GM19025 (cell line): ENCODE measurements at regions not wholly inside any gene's neighbourhood (a gene's known extent, or its start where the extent isn't known, plus 50 kb on each side); places are given as distances from the start of the nearest gene placed in this dataset.

Experiments used
- ATAC-seq: cut with Tn5 transposase; IDR thresholded peaks from one replicate; pipeline ENCODE4 v1.9.1; 2021; ENCODE audit warnings: mild to moderate bottlenecking, low read depth, moderate library complexity; ENCODE audit not compliant: unreplicated experiment

DNA sequence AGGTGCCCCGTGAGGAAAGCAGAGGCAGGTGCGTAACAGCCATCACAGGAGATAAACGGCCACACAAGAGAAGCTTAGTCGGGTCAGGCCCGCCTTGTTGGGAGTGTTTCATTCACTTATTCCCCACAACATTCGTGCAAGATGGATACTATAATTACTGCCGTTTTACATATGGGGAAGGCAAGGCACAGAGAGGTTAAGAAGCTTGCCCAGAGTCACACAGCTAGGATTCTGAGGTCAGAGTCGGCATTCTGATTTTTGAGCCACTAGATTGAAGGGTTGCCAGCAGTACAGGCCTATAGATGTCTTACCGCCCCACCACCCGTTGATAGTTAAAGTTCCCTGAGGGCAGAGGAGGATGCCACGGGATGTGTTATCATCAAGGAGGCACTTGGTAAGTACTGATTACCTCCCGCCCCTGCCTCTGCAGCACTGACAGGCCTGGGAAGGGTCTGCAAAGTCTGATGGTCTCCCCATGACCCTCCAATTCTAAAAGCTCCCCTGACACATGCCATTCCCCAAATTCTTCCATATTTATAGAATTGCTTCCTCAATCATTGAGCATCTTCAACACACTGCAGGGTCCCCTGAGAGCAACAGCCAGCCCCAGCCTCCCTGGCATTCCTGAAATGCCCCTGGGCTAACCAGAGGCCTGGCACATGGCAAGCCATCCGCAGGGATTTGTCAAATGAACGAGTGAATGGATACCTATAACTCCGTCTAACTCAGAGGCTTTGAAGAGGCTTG, 74.7 kb upstream of the CLDN14 start:
- ATAC-seq: no peak

DNA sequence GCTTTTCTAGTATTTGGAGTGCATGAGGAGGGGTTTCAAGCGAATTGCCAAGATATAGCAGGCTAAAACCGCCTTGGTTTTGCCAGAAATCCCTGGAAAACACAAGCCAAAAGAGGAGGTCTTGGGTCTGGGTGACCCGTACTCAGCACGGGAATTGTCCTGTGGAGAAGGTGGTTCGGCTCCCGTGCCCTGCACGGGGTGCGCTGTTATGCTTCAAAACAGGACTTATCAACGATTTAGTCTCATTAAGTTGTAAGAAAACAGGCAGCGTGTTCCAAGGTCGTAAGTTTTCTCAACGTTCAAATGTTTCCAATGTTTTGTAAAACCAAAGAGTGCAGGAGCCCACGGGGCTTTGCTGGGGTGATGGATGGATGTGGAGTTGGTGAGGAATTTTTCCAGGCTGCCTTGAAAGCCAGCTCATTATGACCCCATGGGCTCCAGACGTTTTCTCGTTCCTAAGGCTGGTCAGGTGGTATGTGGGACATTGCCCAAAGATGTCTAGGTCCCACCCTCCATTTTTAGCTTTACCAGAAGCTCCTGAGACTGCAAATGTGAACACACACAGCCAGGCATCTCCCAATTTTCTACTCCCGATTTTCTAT, 75.4 kb upstream of the CLDN14 start:
- no peak for ATAC-seq

DNA sequence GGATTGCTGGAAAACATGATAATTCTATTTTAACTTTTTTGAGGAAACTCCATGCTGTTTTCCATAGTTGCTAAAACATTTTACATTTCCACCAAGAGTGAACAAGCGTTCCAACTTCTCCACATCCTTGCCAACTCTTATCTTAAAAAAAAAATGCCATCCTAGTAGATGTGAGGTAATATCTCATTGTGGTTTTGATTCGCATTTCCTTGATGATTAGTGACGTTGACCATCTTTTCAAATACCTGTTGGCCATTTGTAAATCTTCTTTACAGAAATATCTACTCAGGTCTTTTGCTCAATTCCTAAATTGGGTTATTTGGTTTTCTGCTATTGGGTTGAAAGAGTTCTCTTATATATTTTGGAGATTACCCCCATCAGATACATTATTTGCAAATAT, 77.4 kb upstream of the CLDN14 start:
- no peak for ATAC-seq

DNA sequence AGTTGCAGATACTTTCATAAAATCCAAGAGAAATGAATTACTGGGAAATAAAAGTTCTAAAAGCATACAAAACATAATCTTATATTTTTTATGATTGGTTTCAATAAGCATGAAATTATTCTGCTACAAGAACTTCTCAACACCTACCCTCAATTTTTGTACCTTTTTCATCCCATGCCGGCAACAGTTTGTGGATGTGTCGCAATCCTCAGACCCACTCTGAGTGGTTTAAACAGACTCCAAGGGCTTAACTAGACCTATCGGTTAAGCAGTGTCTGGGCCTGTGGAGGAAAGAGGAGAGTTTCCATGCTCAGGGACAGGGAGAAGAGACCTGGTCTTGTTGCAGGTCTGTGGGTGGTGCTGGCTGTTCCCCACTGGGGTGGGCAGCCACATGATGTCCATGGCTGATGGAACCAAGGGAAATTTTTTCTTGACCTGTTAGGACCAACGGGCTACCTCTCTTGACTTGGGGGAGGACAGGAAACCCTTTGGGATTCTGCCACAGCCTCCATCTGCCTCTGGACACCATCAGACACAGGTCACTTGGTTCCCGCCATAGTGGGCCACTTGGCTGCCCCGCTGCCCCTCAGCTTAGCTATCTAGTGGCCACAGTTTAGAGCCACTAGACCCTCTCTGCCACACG, 81.1 kb upstream of the CLDN14 start:
- no peak for ATAC-seq

DNA sequence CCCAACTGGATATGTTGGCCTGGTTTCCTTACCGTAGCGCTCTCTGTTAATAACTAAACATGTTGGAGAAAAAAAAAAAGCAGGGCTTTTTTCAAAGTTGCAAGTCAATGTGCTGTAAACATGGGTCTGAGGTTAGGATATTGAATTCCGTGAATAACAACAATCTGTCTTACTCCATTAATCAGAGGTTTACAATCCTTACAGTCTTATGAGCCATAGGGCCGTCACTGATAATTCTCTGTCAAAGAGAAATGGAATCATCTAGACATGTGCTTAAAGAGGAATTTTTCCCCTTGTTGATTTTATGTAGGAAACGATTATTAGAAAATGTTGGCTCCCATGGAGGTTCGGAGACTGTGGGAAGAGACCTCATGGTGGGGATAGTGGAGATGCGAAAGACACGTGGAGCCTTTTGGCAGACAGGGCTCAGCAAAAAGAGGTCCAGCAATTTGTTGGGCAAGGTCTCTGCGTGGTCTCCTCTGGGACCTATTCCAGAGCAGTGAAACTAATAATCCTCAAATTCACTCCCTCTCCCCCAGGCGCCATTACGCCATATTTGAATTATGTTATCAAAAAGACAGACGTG, 83.5 kb upstream of the CLDN14 start:
- no peak for ATAC-seq

DNA sequence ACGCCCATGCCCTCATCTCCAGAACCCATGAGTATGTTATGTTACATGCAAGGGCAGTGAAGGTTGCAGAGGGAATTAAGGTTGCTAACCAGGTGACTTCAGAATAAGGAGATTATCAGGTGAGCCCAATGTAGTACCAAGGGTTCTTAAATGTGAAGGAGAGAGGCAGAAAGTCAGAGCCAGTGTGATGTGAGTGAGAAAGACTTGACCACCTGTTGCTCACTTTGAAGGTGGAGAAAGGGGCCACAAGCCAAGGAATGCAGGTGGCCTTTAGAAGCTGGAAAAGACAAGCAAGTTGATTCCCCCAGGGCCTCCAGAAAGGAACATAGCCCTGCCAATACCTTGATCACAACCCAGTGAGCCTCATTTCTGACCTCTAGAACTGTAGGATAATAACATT, 84.7 kb upstream of the CLDN14 start:
- ATAC-seq: no peak

DNA sequence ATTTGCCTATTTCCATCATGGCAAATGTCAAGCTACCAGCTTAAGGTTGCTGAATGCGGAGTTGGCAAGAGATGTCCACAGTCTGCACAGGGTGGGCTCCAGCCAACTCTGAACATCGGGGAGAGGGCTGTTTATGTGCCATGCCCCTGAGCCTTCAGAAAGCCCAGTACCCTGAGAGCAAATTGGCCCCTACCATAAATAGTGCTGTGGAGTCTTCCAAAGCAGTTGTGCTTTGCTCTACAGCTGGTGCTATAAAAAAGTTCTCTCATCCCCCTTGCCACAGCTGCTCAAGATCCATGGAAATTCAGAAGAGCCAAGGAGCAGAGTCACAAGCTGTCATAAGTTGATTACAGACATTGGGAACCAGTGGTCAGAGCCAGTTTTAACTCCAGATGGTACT, 85.6 kb upstream of the CLDN14 start:
- ATAC-seq: no peak

DNA sequence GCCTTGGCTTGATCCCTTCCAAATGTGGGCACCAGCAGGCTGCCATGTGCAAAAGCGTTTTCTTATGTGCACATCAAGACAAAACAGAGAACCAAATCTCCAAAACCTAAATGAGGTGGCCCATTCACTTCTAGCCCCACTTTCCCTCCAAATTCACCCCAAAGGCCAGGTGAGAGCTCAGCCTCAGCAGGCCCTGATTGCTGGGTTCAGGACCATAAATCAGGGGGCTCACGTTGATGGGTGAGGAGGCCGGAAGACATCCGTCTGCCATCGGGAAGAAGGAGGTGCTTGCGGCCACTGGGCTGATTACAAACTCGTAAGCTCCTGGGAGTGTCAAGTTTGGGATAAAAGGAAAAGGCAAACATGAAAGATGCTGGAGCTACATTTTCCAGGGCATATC, 86.7 kb upstream of the CLDN14 start:
- ATAC-seq: no peak

DNA sequence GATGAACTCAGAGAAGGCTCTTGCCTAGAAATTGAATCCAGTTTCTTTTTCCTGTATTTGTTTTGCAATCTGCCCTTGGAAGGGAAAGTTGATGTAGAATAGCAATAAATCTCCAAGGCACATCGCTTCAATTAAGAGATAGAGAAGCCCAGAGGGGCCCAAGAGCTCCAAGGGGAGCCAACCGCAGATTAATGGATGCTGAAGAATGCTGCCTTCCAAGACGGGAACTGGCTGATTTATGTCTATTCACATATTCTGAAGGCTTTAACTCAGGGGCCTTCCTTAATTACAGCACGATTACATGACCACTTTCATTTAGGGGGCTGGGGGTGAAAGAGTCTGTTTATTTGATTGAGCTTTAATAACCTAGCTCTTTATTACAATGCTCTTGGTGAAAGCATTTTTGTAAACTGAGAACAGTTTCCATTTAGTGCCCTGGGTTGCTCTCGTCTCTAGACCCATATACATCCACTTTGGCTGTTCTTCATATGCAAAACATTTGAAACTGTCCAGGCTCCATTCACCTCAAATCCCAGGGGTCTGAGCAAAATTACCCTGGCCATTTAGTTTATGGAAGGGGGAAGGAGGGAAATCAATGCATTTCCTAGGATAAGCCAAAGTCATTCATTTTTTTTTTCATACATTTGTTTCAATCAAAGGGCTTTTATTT, 87.4 kb upstream of the CLDN14 start:
- no peak for ATAC-seq

DNA sequence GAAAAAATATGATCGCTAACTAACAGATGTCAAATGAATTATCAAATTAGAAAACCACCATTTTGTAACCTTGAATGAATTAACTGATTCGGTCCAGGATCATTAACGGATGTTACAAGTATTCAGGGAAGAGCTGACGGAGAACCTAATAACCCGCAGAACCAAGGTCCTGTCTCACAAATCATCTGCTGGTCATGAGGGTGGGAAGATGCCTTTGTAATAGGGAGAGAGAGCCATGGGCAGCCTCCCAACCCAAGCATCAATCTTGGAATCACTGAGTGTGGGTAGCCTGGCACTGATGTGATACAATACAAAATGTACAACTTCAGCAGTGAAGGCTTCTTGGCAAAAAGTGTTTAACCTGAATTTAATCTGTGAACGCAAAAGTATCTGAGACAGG, 89.6 kb upstream of the CLDN14 start:
- no peak for ATAC-seq

DNA sequence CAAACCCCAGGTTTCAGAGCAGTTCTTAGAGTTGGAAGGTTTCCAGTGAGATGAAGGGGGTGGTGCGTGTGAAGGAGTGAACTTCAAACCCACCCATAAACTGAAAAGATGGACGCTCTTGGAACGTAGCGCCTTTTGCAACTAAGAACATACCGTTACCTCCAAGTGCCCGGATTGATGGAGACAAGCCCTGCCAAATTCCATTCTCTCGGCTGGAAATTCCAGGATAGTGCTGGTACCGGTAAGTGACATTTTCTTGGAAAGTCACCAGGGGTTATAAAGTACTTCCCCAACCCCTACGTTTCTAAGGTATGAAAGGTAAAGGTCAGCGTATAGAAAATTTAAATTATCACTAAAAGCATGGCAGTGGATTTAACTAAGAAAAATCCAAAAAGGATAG, 91.6 kb upstream of the CLDN14 start:
- no peak for ATAC-seq

DNA sequence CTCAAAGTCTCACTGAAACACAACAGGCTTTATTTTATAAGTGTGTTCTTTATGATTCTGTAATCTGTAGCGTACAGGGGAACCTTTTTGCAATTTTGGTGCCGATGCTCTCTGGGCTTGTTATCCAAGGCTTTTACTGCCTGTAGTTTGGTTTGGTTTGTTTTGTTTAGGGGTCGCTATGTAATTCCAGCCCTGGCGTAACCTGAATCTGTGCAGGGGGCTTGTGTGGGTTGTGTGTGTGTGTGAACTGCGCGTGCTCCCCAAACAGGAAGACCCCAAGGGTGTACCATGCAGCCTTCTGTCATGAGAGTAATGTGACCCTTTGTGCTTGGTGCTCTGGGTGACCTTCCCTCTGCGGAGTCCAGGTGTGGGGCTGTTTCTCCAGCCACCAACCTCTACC, 92.1 kb upstream of the CLDN14 start:
- ATAC-seq: no peak

DNA sequence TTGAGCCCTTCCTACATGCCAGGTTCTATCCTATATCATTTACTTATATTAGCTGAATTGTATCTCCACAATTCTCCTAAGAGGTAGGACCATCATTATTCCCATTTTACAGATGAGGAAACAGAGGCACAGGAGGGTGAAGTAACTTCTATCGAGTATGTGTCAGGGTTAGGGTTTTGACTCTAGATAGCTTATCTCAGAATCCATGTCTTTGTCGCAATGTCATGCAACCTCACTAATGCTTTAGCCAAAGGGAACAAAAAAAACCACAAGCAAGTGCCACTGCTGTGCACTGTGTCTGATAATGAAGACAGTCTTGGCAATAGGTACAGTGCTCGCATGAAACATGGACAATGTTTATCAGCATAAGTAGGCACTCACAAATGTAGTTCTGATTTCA, 95.4 kb upstream of the CLDN14 start:
- ATAC-seq: no peak

DNA sequence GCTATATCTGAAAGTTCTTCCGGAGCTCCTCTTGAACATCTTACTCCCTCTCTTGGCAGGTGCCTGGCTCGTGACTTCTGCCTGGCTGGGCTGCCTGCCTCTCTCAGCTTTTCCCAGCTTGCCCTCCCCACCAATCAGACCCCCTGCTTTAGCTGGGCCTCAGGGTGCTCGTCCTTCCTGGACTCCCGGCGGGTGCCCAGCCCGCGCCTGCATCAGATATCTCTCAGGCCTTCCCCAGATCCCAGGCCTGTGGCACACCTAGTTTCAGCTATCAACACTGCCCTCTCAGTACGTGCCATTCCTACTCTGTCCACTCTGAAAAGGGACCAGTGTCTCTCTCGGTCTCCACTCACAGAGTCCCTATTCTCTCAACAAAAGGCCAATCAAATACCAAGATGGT, 96.5 kb upstream of the CLDN14 start:
- ATAC-seq: no peak

DNA sequence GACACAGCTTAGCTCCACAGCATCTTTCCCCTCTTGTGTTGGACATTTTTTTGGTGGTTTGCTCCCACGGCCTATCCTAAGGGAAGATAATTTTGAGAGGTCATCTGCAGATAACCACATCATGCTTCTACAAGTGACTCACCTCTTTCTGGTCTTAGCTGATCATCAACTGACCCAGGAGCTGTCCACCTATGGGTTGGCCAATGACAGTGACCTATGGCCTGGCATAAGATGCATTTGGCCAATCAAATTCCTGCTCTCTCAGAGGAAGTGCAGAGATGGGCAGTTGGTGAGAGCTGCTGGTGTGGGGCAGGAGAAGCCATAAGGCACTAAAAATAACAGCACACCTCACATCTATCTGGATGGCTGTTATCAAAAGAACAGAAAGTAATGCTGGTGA, 100.0 kb upstream of the CLDN14 start:
- ATAC-seq: no peak

DNA sequence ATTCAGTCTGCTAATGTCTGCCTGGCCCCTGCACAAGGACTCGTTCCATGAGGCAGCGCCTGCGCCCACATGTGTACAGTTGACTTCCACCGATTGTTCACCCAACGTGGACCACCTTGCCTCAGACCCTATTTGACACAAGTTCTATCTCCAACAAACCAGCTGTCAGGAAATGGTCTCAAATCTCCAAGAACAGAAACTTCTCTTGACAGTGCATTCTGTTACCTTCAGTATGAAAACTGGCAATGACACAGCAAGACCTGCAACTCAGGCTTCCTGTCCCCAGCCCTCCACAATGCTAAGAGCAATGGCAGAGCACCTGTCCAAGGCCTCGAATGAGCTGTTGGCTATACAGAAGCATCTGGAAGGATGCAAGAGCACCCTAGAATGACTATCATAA, 102.3 kb upstream of the CLDN14 start:
- no peak for ATAC-seq

DNA sequence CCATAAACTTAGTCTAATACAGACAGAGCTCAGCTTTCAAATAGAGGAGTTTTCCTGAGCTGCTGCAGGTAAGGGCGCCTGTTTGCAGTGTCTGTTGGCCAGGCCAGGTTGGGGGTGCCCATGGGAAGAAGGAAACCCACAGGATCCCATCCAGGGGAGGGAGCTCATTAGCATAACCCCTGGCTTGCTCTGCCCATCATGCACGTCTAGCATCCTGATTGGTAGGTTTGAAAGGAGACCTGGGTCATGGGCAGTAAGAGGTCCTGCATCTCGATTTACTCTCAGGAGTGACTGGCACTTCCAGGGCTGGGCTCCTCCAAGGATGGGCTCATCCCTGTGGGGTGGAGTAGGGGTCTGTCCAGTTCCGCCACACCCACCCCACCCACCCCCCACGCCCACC, 103.7 kb upstream of the CLDN14 start:
- no peak for ATAC-seq

DNA sequence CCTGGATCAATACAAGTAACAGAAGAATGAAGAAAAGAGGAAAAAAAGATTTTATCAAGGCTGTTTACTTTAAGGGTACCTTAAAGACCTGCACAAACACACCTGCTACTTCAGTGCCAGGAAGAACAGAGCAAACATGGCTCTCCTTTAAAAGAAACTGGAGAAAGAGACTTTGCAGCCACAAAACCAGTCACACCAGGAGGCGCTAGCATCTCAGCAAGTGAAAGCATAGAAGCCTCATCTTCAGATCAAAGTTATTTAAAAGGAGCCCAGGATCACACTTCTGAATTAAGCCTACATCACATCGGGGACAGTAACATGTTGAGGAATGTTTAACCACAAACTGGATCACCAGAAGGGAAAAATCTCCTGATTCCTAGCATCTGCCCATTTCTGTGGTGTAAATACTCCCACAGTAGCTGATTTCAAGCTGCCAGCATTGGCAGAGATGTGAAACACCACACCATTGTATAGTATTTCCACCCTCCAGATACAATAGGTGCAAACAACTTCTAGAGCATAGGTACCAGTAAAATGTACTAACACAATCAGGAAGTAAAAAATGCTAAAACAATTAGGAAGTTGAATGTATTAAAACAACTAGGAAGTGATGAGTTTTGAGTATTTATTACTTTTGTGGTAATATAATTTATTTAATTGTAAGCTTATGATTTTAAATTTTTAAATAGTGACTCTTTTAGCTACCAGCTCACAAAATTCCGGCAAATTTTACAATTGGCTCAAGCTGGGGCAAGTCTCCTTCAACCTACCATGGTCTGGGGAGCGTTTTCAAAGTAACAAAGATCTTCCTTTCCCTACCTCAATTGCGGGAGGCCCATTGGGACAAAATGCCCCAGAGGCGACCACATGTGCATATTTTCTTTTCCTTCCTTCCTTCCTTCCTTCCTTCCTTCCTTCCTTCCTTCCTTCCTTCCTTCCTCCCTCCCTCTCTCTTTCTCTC, 105.3 kb upstream of the CLDN14 start:
- ATAC-seq: no peak

DNA sequence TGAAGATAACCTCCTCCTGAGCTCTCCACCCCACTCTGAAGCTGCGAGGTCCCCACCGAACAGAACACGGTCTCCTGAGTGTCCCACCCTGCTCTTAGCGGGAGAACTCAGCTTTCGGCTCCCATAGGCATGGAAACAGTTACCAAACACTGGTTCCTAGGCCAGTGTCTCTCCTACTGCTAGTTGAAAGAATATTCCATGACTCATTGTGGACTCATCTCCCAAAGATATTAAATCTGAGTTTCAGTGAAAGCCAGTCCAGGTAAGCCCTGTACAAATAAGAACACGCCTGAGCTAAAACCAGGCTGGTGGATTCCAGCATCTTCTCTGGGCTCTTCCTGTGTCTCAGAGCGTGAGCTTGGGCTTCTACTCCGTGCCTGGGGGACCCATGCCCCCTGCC, 107.5 kb upstream of the CLDN14 start:
- no peak for ATAC-seq

DNA sequence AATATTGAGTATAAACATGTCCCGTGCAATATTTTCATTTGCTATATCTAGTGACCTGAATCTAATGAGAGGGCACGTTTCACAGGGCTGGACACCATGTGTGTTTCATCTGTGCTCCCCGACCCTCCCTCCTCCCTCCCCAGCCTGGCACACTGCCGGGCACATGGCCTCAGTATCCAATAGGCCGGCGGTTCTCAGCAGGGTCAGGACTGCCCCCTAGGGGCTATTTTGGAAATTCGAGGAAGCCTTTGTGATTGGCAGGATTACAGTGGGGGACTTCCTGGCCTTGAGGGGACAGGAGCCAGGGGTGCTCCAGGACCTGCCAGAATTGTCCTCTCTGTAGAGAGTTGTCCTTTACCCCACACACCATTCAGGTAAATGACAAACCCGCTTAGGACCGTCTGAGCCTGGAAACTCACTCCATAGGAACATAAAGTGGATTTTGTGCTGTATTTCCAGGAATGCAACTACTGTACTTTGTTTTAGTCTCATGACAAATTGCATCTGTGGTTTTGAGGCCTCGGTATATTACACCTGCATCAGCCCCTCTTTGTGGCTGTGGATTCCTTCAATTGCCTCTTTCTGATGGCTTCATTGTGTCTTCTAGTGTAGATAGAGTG, 109.5 kb upstream of the SIM2 start:
- ATAC-seq: no peak
